Erythroblast (primary cell): ENCODE measurements at regions not wholly inside any gene's neighbourhood (a gene's known extent, or its start where the extent isn't known, plus 50 kb on each side); places are given as distances from the start of the nearest gene placed in this dataset.

Experiments
- GATA1 ChIP-seq: IDR thresholded peaks from 2 replicates; pipeline ENCODE4 v1.6.1; 2011; ENCODE audit warnings: low read depth, mild to moderate bottlenecking, control low read depth, low read length, moderate library complexity
- POLR2A ChIP-seq: IDR thresholded peaks from 2 replicates; pipeline ENCODE4 v1.6.1; 2011; ENCODE audit warnings: mild to moderate bottlenecking, low read length

GRCh38 chr10:44684661-44685060, 226.5 kb upstream of the TMEM72 start:
- TF ChIP-seq POLR2A (no peak), GATA1 (no peak)
